ENCODE measurements at regions not wholly inside any gene's neighbourhood (a gene's known extent, or its start where the extent isn't known, plus 50 kb on each side); places are given as distances from the start of the nearest gene placed in this dataset.

DNA sequence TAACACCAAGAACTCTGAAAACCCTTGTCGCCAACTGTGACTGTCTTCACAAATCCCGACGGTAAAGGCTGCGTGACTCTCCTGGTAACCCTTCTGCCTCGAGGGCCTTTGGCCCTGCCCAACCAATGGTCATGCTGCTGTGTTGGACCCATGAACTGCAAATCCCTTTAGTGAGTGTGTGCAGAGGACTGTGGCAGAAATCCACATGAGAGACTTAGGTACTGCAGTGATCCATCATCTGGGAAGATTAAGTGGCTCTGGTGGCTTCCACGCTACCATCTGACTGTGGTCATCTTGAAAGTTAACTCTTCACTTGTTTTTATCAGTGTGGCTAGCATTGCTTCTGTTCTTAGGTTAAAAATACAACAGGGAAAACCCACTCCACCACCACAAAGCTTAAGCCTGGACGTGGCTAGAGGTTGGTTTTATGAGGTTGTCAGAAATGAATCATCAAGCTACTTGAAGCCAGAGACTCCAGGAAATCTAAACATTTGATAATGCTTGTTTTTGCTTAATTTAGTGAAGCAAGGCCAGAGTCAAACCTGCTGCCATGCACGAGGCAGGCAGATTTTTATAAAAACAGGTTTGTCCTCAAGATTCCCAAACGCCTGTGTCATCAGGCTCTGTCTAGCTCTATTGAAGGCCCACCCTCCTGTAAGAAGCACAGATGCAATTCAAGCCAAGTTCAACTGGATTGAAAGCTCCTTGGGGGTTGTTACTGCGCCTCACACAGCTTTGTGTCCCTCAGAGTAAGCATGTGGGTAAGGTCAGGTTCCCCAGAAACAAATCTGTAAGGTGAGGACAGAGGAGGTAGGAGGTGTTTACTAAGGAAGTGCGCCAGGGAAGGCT is 52.7 kb upstream of the ERCC6L2 start:
- TF ChIP-seq, protein P1, sequence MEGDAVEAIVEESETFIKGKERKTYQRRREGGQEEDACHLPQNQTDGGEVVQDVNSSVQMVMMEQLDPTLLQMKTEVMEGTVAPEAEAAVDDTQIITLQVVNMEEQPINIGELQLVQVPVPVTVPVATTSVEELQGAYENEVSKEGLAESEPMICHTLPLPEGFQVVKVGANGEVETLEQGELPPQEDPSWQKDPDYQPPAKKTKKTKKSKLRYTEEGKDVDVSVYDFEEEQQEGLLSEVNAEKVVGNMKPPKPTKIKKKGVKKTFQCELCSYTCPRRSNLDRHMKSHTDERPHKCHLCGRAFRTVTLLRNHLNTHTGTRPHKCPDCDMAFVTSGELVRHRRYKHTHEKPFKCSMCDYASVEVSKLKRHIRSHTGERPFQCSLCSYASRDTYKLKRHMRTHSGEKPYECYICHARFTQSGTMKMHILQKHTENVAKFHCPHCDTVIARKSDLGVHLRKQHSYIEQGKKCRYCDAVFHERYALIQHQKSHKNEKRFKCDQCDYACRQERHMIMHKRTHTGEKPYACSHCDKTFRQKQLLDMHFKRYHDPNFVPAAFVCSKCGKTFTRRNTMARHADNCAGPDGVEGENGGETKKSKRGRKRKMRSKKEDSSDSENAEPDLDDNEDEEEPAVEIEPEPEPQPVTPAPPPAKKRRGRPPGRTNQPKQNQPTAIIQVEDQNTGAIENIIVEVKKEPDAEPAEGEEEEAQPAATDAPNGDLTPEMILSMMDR (IDR thresholded peaks at IDR 0.05), result no peak
- TF ChIP-seq POLR2A (IDR thresholded peaks at IDR 0.05), result no peak
- no peak overlapping the region for H3K27ac ChIP-seq
- intact Hi-C loops (cut with DNase I), result no loop called here
- no peaks in the 10 kb centered on the region for H3K9me3 ChIP-seq
- DNase-seq (no peak), ATAC-seq (no peak)
- H3K36me3 ChIP-seq, result no peaks in the 10 kb centered on the region
- H3K27me3 ChIP-seq, result no peaks in the 10 kb centered on the region
- no peaks in the 10 kb centered on the region for H3K4me1 ChIP-seq
- 80% methylated on average over 5 of the region's 11 CpGs for WGBS (ENCODE audit: insufficient coverage, low coverage, low lambda C conversion rate, missing lambda C conversion rate)
- H3K4me3 ChIP-seq, result no peak overlapping the region

DNA sequence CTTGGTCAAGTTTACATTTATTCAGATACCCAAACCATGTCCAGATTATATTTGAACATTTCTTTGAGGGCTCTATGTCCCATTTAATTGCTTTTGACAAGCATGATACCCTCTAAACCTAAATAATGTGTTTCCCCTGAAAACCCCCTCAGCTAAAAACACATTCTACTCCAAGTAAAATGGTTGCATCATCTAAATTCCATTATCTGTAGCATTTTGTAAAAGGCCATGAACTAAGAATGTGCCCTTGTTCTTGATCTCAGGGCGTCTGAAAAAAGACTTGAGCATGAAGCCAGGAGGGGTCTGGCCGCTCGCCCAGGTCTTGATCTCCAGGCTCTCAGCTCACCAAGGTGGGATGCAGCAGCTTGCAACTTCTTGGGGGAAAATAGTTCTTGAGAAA is 53.5 kb upstream of the ERCC6L2 start:
- TF ChIP-seq, protein P1 (IDR thresholded peaks at IDR 0.05), result no peak
- TF ChIP-seq POLR2A (IDR thresholded peaks at IDR 0.05), result no peak
- H3K4me3 ChIP-seq, result no peak overlapping the region
- no peaks in the 10 kb centered on the region for H3K4me1 ChIP-seq
- DNase-seq (no peak), ATAC-seq (no peak)
- WGBS (ENCODE audit: insufficient coverage, low coverage, low lambda C conversion rate, missing lambda C conversion rate), result 94% methylated on average over 3 of the region's 3 CpGs
- intact Hi-C loops (cut with DNase I), result no loop called here
- H3K27ac ChIP-seq, result no peak overlapping the region
- H3K9me3 ChIP-seq, result no peaks in the 10 kb centered on the region
- no peaks in the 10 kb centered on the region for H3K27me3 ChIP-seq
- H3K36me3 ChIP-seq, result no peaks in the 10 kb centered on the region

DNA sequence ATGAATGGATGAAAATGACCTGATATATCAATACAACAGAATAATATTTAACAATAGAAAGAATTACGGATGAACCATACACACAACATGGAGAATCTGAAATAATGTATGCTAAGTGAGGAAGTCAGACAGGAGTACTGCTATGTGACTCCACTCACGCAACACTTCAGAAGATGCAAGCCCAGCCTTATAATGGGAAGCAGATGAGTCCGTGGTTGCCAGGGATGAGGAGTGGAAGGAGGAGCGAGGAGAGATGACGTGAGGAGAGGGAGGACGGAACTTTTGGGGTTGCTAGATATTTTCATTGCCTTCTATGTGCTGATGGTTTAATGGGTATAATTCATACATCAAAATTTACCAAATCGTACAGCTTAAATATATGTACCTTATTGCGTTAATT is 55.4 kb upstream of the ERCC6L2 start:
- Histone ChIP-seq H3K27me3 (no peaks in the 10 kb centered on the region), H3K9me3 (no peaks in the 10 kb centered on the region), H3K27ac (no peak overlapping the region), H3K36me3 (no peaks in the 10 kb centered on the region), H3K4me1 (no peaks in the 10 kb centered on the region), H3K4me3 (no peak overlapping the region)
- intact Hi-C loops (cut with DNase I), result no loop called here
- WGBS (ENCODE audit: insufficient coverage, low coverage, low lambda C conversion rate, missing lambda C conversion rate), result 93% methylated on average over 8 of the region's 8 CpGs
- no peak for TF ChIP-seq POLR2A (IDR thresholded peaks at IDR 0.05)
- TF ChIP-seq, protein P1 (IDR thresholded peaks at IDR 0.05), result no peak
- DNase-seq (no peak), ATAC-seq (no peak)

DNA sequence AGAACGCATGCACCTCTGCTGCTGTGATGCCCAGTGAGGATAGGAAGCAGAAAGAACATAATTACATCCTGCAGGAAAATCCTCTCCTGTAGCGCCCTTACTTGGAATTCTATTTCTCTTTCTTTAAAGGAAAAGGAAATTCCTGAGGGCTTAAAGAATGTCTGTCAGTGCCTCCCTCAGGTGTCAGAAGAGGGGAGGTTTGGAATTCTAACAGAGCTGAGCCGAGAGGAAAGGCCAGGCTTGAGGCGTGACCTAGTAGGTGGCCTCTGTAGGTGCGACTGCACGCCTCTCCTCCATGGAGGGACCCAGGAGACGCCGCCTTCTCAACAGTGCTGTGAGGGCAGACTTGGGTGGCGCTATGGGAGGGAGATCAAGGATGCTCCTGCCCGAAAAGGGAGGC is 55.9 kb upstream of the ERCC6L2 start:
- Histone ChIP-seq H3K4me3 (no peak overlapping the region), H3K27me3 (no peaks in the 10 kb centered on the region), H3K4me1 (no peaks in the 10 kb centered on the region), H3K36me3 (no peaks in the 10 kb centered on the region), H3K27ac (no peak overlapping the region), H3K9me3 (no peaks in the 10 kb centered on the region)
- no peak for TF ChIP-seq POLR2A (IDR thresholded peaks at IDR 0.05)
- TF ChIP-seq, protein P1 (IDR thresholded peaks at IDR 0.05), result no peak
- ATAC-seq (no peak), DNase-seq (no peak)
- WGBS (ENCODE audit: insufficient coverage, low coverage, low lambda C conversion rate, missing lambda C conversion rate), result 91% methylated on average over 9 of the region's 10 CpGs
- intact Hi-C loops (cut with DNase I), result no loop called here

All from right lobe of liver (tissue), 6 donors.